ENCODE measurements at regions not wholly inside any gene's neighbourhood (a gene's known extent, or its start where the extent isn't known, plus 50 kb on each side); places are given as distances from the start of the nearest gene placed in this dataset.
"Not testable (repeated sequence)": the region's sequence is repeated elsewhere in the genome, so short reads cannot be mapped to it uniquely, and the experiment has no call there.

DNA sequence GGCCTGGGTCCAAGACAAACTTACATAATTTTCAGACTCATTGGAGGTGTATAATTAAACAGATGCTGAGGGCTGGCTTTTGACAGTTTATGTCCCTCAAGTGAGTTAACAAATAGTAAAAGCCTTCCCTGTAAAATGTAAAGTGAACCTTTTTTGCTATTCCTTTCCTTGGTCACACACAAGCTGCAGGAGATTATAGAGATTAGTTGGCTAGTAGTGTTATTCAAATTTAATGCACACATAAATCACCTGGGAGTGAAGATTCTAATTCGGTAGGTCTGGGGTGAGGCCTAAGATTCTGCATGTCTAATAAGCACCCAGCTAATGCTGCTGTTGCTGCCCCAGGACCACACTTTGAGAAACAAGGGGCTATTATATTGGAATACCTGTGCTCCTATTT is 206.2 kb upstream of the SSTR1 start:
- no peak for DNase-seq

GRCh38 chr14:38003746-38004609 is 203.7 kb upstream of the SSTR1 start:
- no peak for DNase-seq

- DNase-seq: no peak
Observed at GRCh38 chr14:38004610-38004879, 203.2 kb upstream of the SSTR1 start.

- not testable (repeated sequence) for DNase-seq
Observed at GRCh38 chr14:38011156-38011555, 196.5 kb upstream of the SSTR1 start.

GRCh38 chr14:38012056-38012455 is 195.6 kb upstream of the SSTR1 start:
- DNase-seq: no peak

DNA sequence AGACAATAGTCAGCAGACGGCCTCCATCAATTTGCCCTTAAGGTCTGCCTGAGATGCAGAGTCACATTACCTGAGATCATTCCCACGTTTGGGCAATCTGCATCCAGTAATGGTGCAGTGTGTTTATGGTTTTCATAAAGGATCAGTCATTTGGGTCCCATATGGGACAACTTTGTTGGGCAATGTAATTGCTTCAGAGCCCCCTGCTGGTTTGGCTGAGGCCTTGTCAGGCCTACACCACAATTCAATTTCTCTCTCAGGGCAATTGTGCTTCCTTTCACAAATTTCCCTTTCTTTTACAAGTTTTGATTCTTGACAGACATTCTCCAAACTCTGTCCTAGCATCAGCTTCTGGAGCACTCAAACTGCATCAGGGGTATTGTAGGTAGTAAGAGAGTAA is 191.2 kb upstream of the SSTR1 start:
- DNase-seq: no peak

GRCh38 chr14:38021861-38022260 is 185.8 kb upstream of the SSTR1 start:
- no peak for DNase-seq

DNA sequence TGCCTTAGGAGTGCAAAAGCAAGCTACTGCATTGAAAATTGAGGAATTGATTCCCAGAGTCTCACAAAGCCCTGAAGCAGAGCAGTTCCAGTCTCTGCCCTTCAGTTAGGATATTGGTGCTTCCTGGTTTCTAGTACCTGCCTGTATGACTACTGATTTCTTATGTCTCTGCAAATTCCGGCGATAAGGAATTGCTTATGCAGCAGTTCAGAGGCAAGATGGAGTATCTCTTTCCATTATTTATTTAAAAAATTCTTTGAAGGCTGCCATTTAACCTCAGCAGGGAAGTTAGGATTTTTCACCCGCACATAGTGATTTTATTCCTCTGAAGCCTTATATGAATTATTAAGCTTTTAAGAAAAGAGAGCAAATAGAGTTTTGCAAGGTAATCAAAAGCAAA is 184.9 kb upstream of the SSTR1 start:
- DNase-seq: no peak

- DNase-seq: no peak
Observed at GRCh38 chr14:38038171-38038570, 169.5 kb upstream of the SSTR1 start.

DNA sequence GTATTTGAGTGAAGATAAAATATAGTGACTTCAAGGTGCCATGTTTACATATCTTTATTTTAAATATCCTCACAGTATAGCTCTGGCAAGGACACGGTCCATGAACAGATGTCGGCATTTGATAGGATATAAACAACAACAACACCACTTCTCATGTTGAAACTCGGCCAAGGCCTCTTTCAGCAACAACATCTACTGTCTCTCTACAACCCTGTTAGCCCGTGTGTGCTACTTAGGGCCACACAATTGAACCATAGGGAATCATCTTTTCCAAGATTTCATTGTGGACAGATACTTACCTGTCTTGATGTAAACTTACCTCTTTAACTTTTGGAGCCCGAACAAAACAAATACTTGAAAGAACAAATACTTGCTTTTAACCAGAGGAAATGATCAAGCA is 168.7 kb upstream of the SSTR1 start:
- no peak for DNase-seq

DNA sequence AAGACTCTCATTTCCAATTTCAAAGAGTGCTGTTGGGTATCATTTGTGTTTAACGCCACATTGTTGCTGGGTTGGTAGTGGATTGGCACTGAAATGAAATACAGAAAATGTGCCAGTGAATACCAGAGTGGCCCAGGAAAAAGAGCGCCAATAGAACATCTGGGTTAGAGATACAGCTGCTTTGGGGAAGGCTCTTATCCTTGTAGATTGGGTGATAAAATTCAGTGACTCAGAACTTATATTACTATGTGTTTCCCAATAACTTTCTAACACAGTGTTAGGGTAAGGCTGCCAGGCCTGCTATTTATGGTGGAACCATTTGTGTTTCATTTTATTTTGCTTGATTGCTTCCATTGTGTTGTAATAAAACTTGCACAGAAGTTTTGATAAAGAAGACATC is 168.2 kb upstream of the SSTR1 start:
- no peak for DNase-seq

- no peak for DNase-seq
Observed at GRCh38 chr14:38040411-38040810, 167.3 kb upstream of the SSTR1 start.

DNA sequence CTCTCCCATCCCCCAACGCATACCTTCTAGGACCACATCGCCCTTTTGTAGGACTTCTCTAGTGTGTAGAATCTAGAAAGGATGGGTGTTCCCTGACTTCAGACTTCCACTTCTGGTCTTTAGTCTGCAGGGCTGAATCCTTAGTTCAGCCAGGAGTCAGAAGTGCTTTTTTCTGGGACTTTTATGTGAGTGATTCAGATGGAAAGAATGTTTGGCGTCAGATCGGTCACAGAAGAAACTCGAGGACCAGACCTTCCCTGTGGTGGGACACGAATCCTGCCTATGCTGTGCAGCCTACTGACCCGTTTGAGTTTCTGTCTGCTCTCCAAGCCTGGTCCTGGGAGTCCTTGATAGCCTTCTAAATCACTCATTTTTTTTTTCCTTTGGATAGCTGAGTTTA is 165.4 kb upstream of the SSTR1 start:
- DNase-seq: no peak

- no peak for DNase-seq
Observed at GRCh38 chr14:38044710-38045109, 163.0 kb upstream of the SSTR1 start.

- no peak for DNase-seq
Observed at GRCh38 chr14:38045461-38045860, 162.2 kb upstream of the SSTR1 start.

GRCh38 chr14:38046160-38046559 is 161.5 kb upstream of the SSTR1 start:
- no peak for DNase-seq

GRCh38 chr14:38047195-38047902 is 160.4 kb upstream of the SSTR1 start:
- no peak for DNase-seq

DNA sequence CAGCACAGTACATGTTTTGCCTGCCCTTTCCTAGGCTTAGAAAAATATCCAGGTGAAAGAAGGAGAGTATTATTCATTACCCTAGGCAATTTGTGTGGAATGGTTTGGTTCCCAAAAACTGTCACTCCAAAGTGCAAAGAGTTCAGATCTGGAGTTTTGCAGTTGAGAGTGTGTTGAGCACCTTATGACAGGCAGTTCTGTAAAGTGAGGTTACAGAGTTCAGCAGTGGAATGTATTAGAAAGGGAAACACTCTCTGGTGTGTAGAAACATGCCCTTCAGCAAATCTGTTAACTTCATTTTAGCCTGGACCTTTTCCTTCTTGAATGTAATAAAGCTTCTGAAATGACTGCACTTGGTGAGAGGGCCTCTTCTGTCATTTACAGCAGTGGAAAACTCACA is 154.0 kb upstream of the SSTR1 start:
- no peak for DNase-seq

DNA sequence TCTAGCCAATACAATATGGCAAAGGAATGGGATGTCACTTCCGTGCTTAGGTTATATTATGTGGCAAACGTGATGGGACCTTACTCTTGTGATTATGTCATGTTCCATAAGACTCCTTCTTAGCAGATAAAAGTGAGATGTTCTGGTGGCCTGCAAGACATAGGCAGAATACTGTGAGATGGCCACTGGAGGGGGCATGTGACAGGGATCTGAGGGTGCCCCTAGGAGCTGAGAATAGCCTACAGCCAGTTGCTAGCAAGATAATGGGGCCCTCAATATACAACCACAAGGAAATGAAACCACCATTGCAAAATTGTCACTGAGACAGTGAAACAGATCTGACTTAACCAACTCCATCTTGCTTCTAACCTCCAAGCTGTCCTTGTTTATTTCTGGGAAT is 151.4 kb upstream of the SSTR1 start:
- peak; percentile 39 for DNase-seq

DNA sequence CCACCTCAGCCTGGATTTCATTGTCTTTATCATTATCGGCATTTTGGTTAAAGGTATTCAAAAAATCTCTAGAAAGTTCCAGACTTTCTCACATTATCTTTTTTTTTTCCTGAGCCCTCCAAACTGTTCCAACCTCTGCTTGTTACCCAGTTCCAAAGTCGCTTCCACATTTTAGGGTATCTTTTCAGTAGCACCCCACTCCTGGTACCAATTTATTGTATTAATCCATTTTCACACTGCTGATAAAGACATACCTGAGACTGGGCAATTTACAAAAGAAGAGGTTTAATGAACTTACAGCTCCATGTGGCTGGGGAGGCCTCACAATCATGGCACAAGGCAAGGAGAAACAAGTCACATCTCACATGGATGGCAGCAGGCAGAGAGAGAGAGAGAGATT is 145.5 kb upstream of the SSTR1 start:
- DNase-seq: not testable (repeated sequence)

DNA sequence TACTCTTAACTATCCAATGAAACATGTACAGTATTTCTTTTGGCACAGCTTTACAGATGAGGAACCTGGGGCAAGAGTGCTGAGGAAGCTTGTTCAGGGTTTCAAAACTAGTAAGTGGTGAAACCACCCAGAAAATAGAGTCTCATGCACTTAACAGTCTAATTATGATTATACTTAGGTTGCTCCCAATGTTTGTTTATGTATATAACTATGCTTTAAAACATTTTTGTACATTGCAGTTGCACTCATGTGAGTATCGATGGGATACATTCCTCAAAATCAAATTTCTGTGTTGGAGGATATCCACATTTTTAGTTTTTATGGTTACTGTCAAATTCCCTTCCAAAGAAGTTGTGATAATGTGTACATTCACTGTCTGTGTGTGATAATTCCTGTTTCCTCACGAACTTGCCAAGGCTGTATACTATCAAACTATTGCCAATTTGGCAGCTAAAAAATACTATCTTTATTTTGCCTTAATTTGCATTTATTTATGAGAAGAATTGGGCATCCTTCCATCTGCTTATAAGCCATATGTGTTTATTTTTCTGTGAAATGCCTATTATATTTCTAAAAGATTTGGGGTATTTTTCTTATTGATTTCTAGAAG is 143.9 kb upstream of the SSTR1 start:
- DNase-seq: no peak

DNA sequence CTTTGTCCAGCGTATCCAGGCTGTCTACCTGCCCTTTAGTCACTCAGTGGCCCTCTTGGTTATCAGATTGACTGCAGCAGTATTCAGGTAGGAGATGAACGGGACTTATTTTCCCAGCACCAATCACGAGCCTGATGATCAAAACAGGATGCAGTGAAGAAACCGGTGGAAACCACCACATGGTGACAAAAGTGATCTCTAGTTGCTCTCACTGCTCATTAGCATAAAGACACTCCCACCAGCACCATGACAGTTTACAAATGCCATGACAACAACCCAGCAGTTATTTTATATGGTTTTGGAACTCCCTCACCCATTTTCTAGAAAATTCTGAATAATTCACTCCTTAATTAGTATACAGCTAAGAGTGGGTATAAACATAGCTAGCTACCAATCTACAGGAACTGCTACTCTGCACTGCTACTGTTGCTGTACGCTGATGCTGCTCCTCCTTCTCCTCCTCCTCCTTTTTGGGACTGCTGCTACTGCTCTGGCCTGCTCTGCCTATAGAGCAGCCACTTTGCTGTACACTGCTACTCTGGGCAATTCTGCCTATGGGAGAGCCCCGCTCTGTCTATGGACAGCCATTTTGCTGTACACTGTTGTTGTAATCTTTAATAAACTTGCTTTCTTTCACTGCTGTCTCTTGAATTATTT is 142.5 kb upstream of the SSTR1 start:
- no peak for DNase-seq

DNA sequence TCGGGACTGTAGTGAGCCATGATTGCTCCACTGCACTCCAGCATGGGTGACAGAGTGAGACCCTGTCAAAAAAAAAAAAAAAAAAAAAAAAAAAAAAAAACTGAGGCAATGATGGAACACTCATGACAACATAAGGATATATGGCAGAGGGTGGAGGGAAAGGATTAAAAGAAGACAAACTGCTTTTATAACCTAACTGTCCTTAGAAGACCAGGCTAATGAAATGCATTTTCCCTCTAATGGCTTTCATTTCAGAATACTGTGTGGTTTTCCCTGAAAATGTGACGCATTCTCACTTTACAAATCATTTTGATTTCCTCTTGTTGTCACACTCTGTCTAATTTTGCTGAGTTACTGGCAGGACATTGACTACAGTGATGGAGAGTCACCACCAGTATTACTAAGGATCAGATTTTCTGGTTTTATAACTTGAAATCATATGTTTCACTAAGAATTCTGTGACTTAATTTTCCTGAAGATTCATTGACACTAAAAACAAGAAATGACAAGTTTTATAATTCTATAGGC is 137.6 kb upstream of the SSTR1 start:
- DNase-seq: no peak

GRCh38 chr14:38073641-38074040 is 134.1 kb upstream of the SSTR1 start:
- DNase-seq: no peak
